ENCODE measurements at regions not wholly inside any gene's neighbourhood (a gene's known extent, or its start where the extent isn't known, plus 50 kb on each side); places are given as distances from the start of the nearest gene placed in this dataset.

GRCh38 chr12:125193376-125194152 lies 128.3 kb downstream of the AACS start:
- no peak for TF ChIP-seq ETV6 (conservative IDR thresholded peaks at IDR 0.05 in 1 of 2, IDR thresholded peaks at IDR 0.05 in 1 of 2; ENCODE audit: borderline replicate concordance in 1 of 2, low read depth in 1 of 2)
- TF ChIP-seq CTCF (IDR thresholded peaks at IDR 0.05 in 2 of 3, conservative IDR thresholded peaks at IDR 0.05 in 1 of 3; ENCODE audit: control insufficient read depth in 2 of 3, extremely low read depth in 1 of 3, insufficient read depth in 1 of 3, low read depth in 3 of 3, low read length in 3 of 3), result no peak
- no peak for TF ChIP-seq TAF1 (IDR thresholded peaks at IDR 0.05; ENCODE audit: borderline replicate concordance, low read depth, low read length)
- no peak for TF ChIP-seq BRCA1 (IDR thresholded peaks at IDR 0.05; ENCODE audit: low read depth, low read length)
- TF ChIP-seq JUNB (IDR thresholded peaks at IDR 0.05), result no peak
